ENCODE measurements at regions not wholly inside any gene's neighbourhood (a gene's known extent, or its start where the extent isn't known, plus 50 kb on each side); places are given as distances from the start of the nearest gene placed in this dataset.

DNA sequence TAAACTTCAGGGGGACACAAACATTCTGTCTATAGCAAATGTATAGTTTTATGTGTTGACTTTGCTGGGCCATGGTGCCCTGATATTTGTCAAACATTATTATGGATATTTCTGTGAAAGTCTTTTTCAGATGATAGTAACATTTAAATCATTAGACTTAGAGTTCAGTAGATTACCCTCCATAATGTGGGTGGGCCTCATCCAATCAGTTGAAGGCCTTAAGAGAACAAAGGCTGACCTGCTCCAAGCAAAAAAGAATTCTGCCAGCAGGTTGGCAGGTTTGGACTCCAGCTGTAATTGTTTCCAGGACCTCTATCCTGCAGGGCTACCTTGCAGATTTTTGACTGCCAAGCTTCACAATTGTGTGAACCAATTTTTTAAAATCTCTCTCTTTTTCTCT is 1250.9 kb downstream of the ROBO1 start:
- Histone ChIP-seq H3K36me3 (ENCODE audit: control insufficient read depth in 4 of 4, insufficient read depth in 4 of 4, low read length in 3 of 4) (no peaks in the 10 kb centered on the region), H3K4me1 (ENCODE audit: control extremely low read depth in 1 of 4, control insufficient read depth in 4 of 4, insufficient read depth in 4 of 4, low read length in 3 of 4) (no peaks in the 10 kb centered on the region), H3K27ac (ENCODE audit: insufficient read depth in 1 of 2, low read depth in 1 of 2, low read length in 2 of 2, poor library complexity in 1 of 2, severe bottlenecking in 2 of 2) (no peak overlapping the region), H3K9me3 (ENCODE audit: control extremely low read depth in 1 of 5, control insufficient read depth in 4 of 5, insufficient read depth in 2 of 5, low read depth in 1 of 5, low read length in 4 of 5) (peaks cover 0 to 1% (median 0%) of the 10 kb centered on the region in 5 experiments), H3K4me3 (ENCODE audit: control insufficient read depth in 1 of 7, extremely low read depth in 1 of 7, insufficient read depth in 4 of 7, low read depth in 2 of 7, low read length in 6 of 7) (no peak overlapping the region), H3K27me3 (replicated peaks in 2 of 5; ENCODE audit: control insufficient read depth in 4 of 5, insufficient read depth in 5 of 5, low read length in 4 of 5) (no peaks in the 10 kb centered on the region)
- POLR2A ChIA-PET = no interaction called here
- CTCF ChIA-PET = no interaction called here
- DNase-seq = no peak

DNA sequence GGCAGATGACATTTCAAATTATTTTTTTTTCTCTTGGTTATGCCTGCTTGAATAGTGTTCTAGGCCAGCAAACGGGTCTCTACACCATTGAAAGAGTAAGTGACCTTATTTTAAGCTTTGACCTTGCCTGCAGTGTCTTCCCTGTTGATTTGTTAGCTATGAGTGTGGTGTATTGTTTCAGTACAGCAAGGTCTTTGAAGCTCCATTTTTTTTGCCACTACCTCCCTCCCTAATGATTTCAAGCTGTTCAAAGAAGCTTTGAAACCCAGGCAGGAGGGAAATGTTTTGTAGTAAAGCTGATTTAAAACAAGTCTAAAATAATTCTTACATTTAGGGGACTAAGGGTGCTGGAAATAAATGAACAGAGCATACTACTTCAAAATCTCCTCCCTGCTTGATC is 1249.8 kb downstream of the ROBO1 start:
- H3K4me1 ChIP-seq (ENCODE audit: control extremely low read depth in 1 of 4, control insufficient read depth in 4 of 4, insufficient read depth in 4 of 4, low read length in 3 of 4) = no peaks in the 10 kb centered on the region
- DNase-seq = no peak
- CTCF ChIA-PET = interaction anchor here (1.0 kb wide), 1 partner anchor 30 kb away, joined by 3 read pairs; no protein-coding TSS in a partner anchor
- POLR2A ChIA-PET = no interaction called here
- H3K27me3 ChIP-seq (replicated peaks in 2 of 5; ENCODE audit: control insufficient read depth in 4 of 5, insufficient read depth in 5 of 5, low read length in 4 of 5) = no peaks in the 10 kb centered on the region
- H3K27ac ChIP-seq (ENCODE audit: insufficient read depth in 1 of 2, low read depth in 1 of 2, low read length in 2 of 2, poor library complexity in 1 of 2, severe bottlenecking in 2 of 2) = no peak overlapping the region
- peaks cover 0 to 1% (median 0%) of the 10 kb centered on the region in 5 experiments for H3K9me3 ChIP-seq (ENCODE audit: control extremely low read depth in 1 of 5, control insufficient read depth in 4 of 5, insufficient read depth in 2 of 5, low read depth in 1 of 5, low read length in 4 of 5)
- no peak overlapping the region for H3K4me3 ChIP-seq (ENCODE audit: control insufficient read depth in 1 of 7, extremely low read depth in 1 of 7, insufficient read depth in 4 of 7, low read depth in 2 of 7, low read length in 6 of 7)
- WGBS (ENCODE audit: insufficient coverage) = no CpG with 5 or more reads among the region's 1 CpG
- no peaks in the 10 kb centered on the region for H3K36me3 ChIP-seq (ENCODE audit: control insufficient read depth in 4 of 4, insufficient read depth in 4 of 4, low read length in 3 of 4)

DNA sequence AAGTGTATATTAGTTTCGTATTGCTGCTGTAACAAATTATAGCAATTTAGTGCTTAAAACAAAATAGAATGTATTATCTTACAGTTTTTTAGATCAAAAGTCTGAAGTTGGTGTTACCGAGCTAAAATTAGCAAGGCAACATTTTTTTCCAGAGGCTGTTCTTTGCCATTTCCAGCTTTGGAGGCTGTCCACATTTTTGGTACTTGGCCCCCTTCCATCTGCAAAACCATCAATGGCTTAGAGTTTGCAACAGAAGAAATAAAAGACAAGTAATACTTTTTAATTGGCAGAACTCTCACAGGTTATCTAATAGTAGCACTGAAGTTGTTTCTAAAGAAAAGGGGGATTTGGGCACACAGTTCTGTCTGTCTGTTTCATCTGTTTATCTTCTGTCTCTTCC is 1248.5 kb downstream of the ROBO1 start:
- H3K36me3 ChIP-seq (ENCODE audit: control insufficient read depth in 4 of 4, insufficient read depth in 4 of 4, low read length in 3 of 4) = no peaks in the 10 kb centered on the region
- no peak overlapping the region for H3K27ac ChIP-seq (ENCODE audit: insufficient read depth in 1 of 2, low read depth in 1 of 2, low read length in 2 of 2, poor library complexity in 1 of 2, severe bottlenecking in 2 of 2)
- CTCF ChIA-PET = no interaction called here
- H3K4me1 ChIP-seq (ENCODE audit: control extremely low read depth in 1 of 4, control insufficient read depth in 4 of 4, insufficient read depth in 4 of 4, low read length in 3 of 4) = no peaks in the 10 kb centered on the region
- H3K9me3 ChIP-seq (ENCODE audit: control extremely low read depth in 1 of 5, control insufficient read depth in 4 of 5, insufficient read depth in 2 of 5, low read depth in 1 of 5, low read length in 4 of 5) = peaks cover 0 to 1% (median 0%) of the 10 kb centered on the region in 5 experiments
- no peak for DNase-seq
- POLR2A ChIA-PET = no interaction called here
- WGBS (ENCODE audit: insufficient coverage) = 80% methylated on average over 1 of the region's 2 CpGs
- H3K27me3 ChIP-seq (replicated peaks in 2 of 5; ENCODE audit: control insufficient read depth in 4 of 5, insufficient read depth in 5 of 5, low read length in 4 of 5) = no peaks in the 10 kb centered on the region
- no peak overlapping the region for H3K4me3 ChIP-seq (ENCODE audit: control insufficient read depth in 1 of 7, extremely low read depth in 1 of 7, insufficient read depth in 4 of 7, low read depth in 2 of 7, low read length in 6 of 7)

DNA sequence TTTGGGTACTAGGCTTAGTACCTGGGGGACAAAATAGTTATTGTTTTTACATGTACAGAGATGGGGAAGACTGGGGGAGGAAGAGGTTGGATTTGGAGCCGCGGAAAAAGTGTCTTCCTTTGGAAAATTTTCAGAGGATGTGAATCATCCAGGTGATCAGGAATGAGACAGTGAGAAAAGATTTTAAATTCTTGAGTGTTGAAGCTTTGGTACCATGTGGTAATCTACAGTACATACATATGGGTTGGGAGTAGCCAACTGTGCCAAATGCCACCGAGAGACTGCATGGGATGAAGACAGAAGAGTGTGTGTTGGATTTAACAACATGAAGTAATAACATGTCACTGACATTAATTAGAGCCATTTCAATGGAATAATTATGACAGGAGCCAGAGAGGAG is 1238.2 kb downstream of the ROBO1 start:
- WGBS (ENCODE audit: insufficient coverage) = 100% methylated on average over 2 of the region's 3 CpGs
- no peaks in the 10 kb centered on the region for H3K27me3 ChIP-seq (replicated peaks in 2 of 5; ENCODE audit: control insufficient read depth in 4 of 5, insufficient read depth in 5 of 5, low read length in 4 of 5)
- ChIA-PET CTCF (no interaction called here), POLR2A (no interaction called here)
- no peaks in the 10 kb centered on the region for H3K36me3 ChIP-seq (ENCODE audit: control insufficient read depth in 4 of 4, insufficient read depth in 4 of 4, low read length in 3 of 4)
- no peaks in the 10 kb centered on the region for H3K9me3 ChIP-seq (ENCODE audit: control extremely low read depth in 1 of 5, control insufficient read depth in 4 of 5, insufficient read depth in 2 of 5, low read depth in 1 of 5, low read length in 4 of 5)
- H3K27ac ChIP-seq (ENCODE audit: insufficient read depth in 1 of 2, low read depth in 1 of 2, low read length in 2 of 2, poor library complexity in 1 of 2, severe bottlenecking in 2 of 2) = no peak overlapping the region
- H3K4me1 ChIP-seq (ENCODE audit: control extremely low read depth in 1 of 4, control insufficient read depth in 4 of 4, insufficient read depth in 4 of 4, low read length in 3 of 4) = no peaks in the 10 kb centered on the region
- H3K4me3 ChIP-seq (ENCODE audit: control insufficient read depth in 1 of 7, extremely low read depth in 1 of 7, insufficient read depth in 4 of 7, low read depth in 2 of 7, low read length in 6 of 7) = no peak overlapping the region
- DNase-seq = no peak

DNA sequence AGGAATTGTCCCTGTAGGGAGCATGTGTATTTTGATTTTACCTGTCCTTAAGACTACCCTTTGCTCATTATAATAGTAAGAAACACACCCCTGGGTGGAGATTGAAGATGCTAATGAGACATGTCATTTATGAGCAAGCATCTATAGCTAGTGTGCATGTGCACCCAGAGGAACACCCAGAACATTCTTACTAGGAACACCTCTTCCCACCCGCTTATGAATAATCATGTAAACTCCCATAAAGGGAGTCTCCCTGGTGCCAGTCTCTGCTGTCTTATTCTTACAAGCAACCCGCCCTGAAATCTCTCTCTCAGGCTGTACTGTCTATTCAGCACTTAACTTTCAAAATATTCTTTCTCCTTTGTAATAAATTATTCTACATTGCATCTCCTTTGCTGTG is 1227.3 kb downstream of the ROBO1 start:
- ChIA-PET CTCF (no interaction called here), POLR2A (interaction anchor here (0.6 kb wide), 1 partner anchor 40 kb away, joined by 3 read pairs; no protein-coding TSS in a partner anchor)
- Histone ChIP-seq H3K36me3 (ENCODE audit: control insufficient read depth in 4 of 4, insufficient read depth in 4 of 4, low read length in 3 of 4) (no peaks in the 10 kb centered on the region), H3K9me3 (ENCODE audit: control extremely low read depth in 1 of 5, control insufficient read depth in 4 of 5, insufficient read depth in 2 of 5, low read depth in 1 of 5, low read length in 4 of 5) (no peaks in the 10 kb centered on the region), H3K4me3 (ENCODE audit: control insufficient read depth in 1 of 7, extremely low read depth in 1 of 7, insufficient read depth in 4 of 7, low read depth in 2 of 7, low read length in 6 of 7) (no peak overlapping the region), H3K27me3 (replicated peaks in 2 of 5; ENCODE audit: control insufficient read depth in 4 of 5, insufficient read depth in 5 of 5, low read length in 4 of 5) (no peaks in the 10 kb centered on the region), H3K4me1 (ENCODE audit: control extremely low read depth in 1 of 4, control insufficient read depth in 4 of 4, insufficient read depth in 4 of 4, low read length in 3 of 4) (no peaks in the 10 kb centered on the region), H3K27ac (ENCODE audit: insufficient read depth in 1 of 2, low read depth in 1 of 2, low read length in 2 of 2, poor library complexity in 1 of 2, severe bottlenecking in 2 of 2) (no peak overlapping the region)
- DNase-seq = no peak
- WGBS (ENCODE audit: insufficient coverage) = 100% methylated on average over 1 of the region's 2 CpGs

DNA sequence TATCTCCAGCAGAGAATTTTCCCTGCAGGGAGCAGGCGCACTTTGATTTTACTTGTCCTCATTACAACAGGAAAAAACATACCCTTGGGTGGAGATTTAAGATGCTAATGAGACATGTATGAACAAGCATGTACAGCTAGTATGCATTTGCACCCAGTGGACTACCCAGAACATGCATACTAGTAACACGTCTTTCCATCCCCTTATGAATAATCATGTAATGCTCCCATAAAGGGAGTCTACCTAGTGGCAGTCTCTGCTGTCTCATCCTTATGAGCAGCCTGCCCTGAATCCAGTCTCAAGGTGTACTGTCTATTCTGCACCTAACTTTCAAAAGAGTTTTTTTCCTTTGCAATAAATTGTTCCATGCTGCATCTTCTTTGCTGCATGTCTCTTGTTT is 1222.0 kb downstream of the ROBO1 start:
- Histone ChIP-seq H3K4me3 (ENCODE audit: control insufficient read depth in 1 of 7, extremely low read depth in 1 of 7, insufficient read depth in 4 of 7, low read depth in 2 of 7, low read length in 6 of 7) (no peak overlapping the region), H3K27ac (ENCODE audit: insufficient read depth in 1 of 2, low read depth in 1 of 2, low read length in 2 of 2, poor library complexity in 1 of 2, severe bottlenecking in 2 of 2) (no peak overlapping the region), H3K27me3 (replicated peaks in 2 of 5; ENCODE audit: control insufficient read depth in 4 of 5, insufficient read depth in 5 of 5, low read length in 4 of 5) (no peaks in the 10 kb centered on the region), H3K9me3 (ENCODE audit: control extremely low read depth in 1 of 5, control insufficient read depth in 4 of 5, insufficient read depth in 2 of 5, low read depth in 1 of 5, low read length in 4 of 5) (no peaks in the 10 kb centered on the region), H3K4me1 (ENCODE audit: control extremely low read depth in 1 of 4, control insufficient read depth in 4 of 4, insufficient read depth in 4 of 4, low read length in 3 of 4) (no peaks in the 10 kb centered on the region), H3K36me3 (ENCODE audit: control insufficient read depth in 4 of 4, insufficient read depth in 4 of 4, low read length in 3 of 4) (no peaks in the 10 kb centered on the region)
- 100% methylated on average over 1 of the region's 2 CpGs for WGBS (ENCODE audit: insufficient coverage)
- DNase-seq = no peak
- CTCF ChIA-PET = no interaction called here
- POLR2A ChIA-PET = no interaction called here

Data from common myeloid progenitor, CD34-positive (primary cell).